HepG2 (cell line): ENCODE measurements at regions not wholly inside any gene's neighbourhood (a gene's known extent, or its start where the extent isn't known, plus 50 kb on each side); places are given as distances from the start of the nearest gene placed in this dataset.

Experiments
- ATAC-seq: fragments of 200-7000 bp; cut with Tn5 transposase; 3 replicates; pipeline ENCODE4 v1.9.1; 2020; ENCODE audit warnings: mild to moderate bottlenecking, moderate library complexity
- BruUV-seq: library from RNA; stranded (reverse); fragments of 400-500 nt; replicated peaks from 2 replicates; lab custom pipeline; 2021; lab: Mats Ljungman, UMichigan
- CTCF ChIA-PET: fragments of 300-600 bp; formaldehyde crosslinking; extraction: SDS; loops from one replicate; lab custom pipeline; 2021; ENCODE audit warnings: low total read pairs, inconsistent platforms, low intra/inter-chr PET ratio; lab: Yijun Ruan, JAX
- POLR2A ChIA-PET: fragments of 350-600 bp; sonication (Branson Sonifier 250); formaldehyde crosslinking; loops from one replicate; lab custom pipeline; 2020; ENCODE audit warnings: antibody characterized with exemption, inconsistent platforms; lab: Yijun Ruan, JAX
- DNase-seq: peaks from one replicate; pipeline ENCODE4 v3.0.0-alpha.2; 2015; ENCODE audit warnings: low spot score
- FAIRE-seq: peaks from 3 replicates; lab custom pipeline; 2011; peaks lifted over from hg19 to GRCh38; lab: Jason Lieb, UNC
- H2AFZ ChIP-seq: one replicate; pipeline ENCODE4 v1.6.1; 2011; ENCODE audit warnings: low read length, inconsistent platforms
- H3K27ac ChIP-seq: fragments of 300-600 bp; 3 replicates; pipeline ENCODE4 v1.8.0; 2011; ENCODE audit warnings: mixed run types, mild to moderate bottlenecking, mixed read lengths, low read length, inconsistent platforms; ENCODE audit not compliant: insufficient read depth; ENCODE audit errors: extremely low read length
- H3K27me3 ChIP-seq, 2 experiments: fragments of 200-600 bp in 1 of 2; 2 replicates in 1 of 2; 3 replicates in 1 of 2; pipeline versions ENCODE4 v1.6.0 to v1.8.0; 2011; ENCODE audit warnings: low read length in 2 of 2, mild to moderate bottlenecking in 2 of 2, moderate library complexity in 2 of 2, inconsistent platforms in 1 of 2; ENCODE audit not compliant: insufficient read depth in 2 of 2, control insufficient read depth in 1 of 2
- H3K36me3 ChIP-seq, 2 experiments: fragments of 200-600 bp in 1 of 2; replicated peaks in 1 of 2; 2 replicates in 1 of 2; 3 replicates in 1 of 2; pipeline versions ENCODE4 v1.5.1 to v1.8.0; 2011; ENCODE audit warnings: low read length in 2 of 2, inconsistent platforms in 1 of 2; ENCODE audit not compliant: insufficient read depth in 2 of 2, control insufficient read depth in 1 of 2
- H3K4me1 ChIP-seq: 2 replicates; pipeline ENCODE4 v1.5.1; 2012; ENCODE audit warnings: low read length, inconsistent platforms; ENCODE audit not compliant: insufficient read depth
- H3K4me2 ChIP-seq: 2 replicates; pipeline ENCODE4 v1.6.0; 2011; ENCODE audit warnings: low read depth, low read length, inconsistent platforms
- H3K4me3 ChIP-seq, 3 experiments: fragments of 200-600 bp in 1 of 3; sonication (generic), shearing (Covaris generic) in 1 of 3; replicated peaks in 1 of 3; 2 replicates each; pipeline ENCODE4 v1.5.1; 2011 to 2016; ENCODE audit warnings: low read length in 3 of 3, inconsistent platforms in 2 of 3, low read depth in 2 of 3, mild to moderate bottlenecking in 2 of 3, control low read depth in 1 of 3, mixed read lengths in 1 of 3; ENCODE audit not compliant: insufficient read depth in 1 of 3
- H3K79me2 ChIP-seq: one replicate; pipeline ENCODE4 v1.6.1; 2011; ENCODE audit warnings: low read length, inconsistent platforms; ENCODE audit not compliant: insufficient read depth
- H3K9ac ChIP-seq: 2 replicates; pipeline ENCODE4 v1.6.0; 2011; ENCODE audit warnings: mild to moderate bottlenecking, low read depth, low read length, inconsistent platforms; ENCODE audit not compliant: insufficient read depth
- H3K9me3 ChIP-seq: 2 replicates; pipeline ENCODE4 v1.5.1; 2012; ENCODE audit warnings: mild to moderate bottlenecking, low read length
- H4K20me1 ChIP-seq: 2 replicates; pipeline ENCODE4 v1.6.0; 2011; ENCODE audit warnings: inconsistent platforms, mild to moderate bottlenecking, low read length, moderate library complexity; ENCODE audit not compliant: insufficient read depth
- AGO1 ChIP-seq: fragments of 200-400 bp; formaldehyde crosslinking; IDR thresholded peaks from 2 replicates; pipeline ENCODE4 v1.6.1; 2017; ENCODE audit warnings: mild to moderate bottlenecking, low read depth, low read length, moderate library complexity; ENCODE audit not compliant: poor library complexity, severe bottlenecking
- GFI1 ChIP-seq: sonication (generic); formaldehyde crosslinking; IDR thresholded peaks from 2 replicates; pipeline ENCODE4 v1.5.0; 2020; ENCODE audit warnings: missing genetic modification reagents, mild to moderate bottlenecking, borderline replicate concordance
- KLF15 ChIP-seq: sonication (generic); formaldehyde crosslinking; IDR thresholded peaks from 2 replicates; pipeline ENCODE4 v1.8.1; 2023; ENCODE audit warnings: borderline replicate concordance, mild to moderate bottlenecking, inconsistent platforms, missing genetic modification reagents, mixed read lengths
- NAIF1 ChIP-seq: sonication (generic); formaldehyde crosslinking; IDR thresholded peaks from 2 replicates; pipeline ENCODE4 v1.5.0; 2020; ENCODE audit warnings: mild to moderate bottlenecking, missing genetic modification reagents, borderline replicate concordance
- NBN ChIP-seq: fragments of 450-650 bp; conservative IDR thresholded peaks from 2 replicates; pipeline ENCODE4 v1.6.1; 2017
- SKI ChIP-seq: fragments of 450-650 bp; IDR thresholded peaks from one replicate; pipeline ENCODE4 v1.6.1; 2018; ENCODE audit warnings: mild to moderate bottlenecking; ENCODE audit not compliant: partially characterized antibody
- TGIF2 ChIP-seq: IDR thresholded peaks from 2 replicates; pipeline ENCODE4 v1.6.1; 2016; ENCODE audit warnings: control low read depth, missing compliant biosample characterization
- YEATS2 ChIP-seq: sonication (generic); formaldehyde crosslinking; IDR thresholded peaks from 2 replicates; pipeline ENCODE4 v1.4.0; 2020; ENCODE audit warnings: missing genetic modification reagents, borderline replicate concordance
- ZNF543 ChIP-seq: sonication (generic); formaldehyde crosslinking; IDR thresholded peaks from 2 replicates; pipeline ENCODE4 v1.4.0; 2020; ENCODE audit warnings: mild to moderate bottlenecking, missing genetic modification reagents
- ZNF652 ChIP-seq: IDR thresholded peaks from 2 replicates; pipeline ENCODE4 v1.6.1; 2016; ENCODE audit warnings: low read depth, borderline replicate concordance
- ZNF788 ChIP-seq: sonication (generic); formaldehyde crosslinking; IDR thresholded peaks from 2 replicates; pipeline ENCODE4 v1.5.0; 2020; ENCODE audit warnings: mild to moderate bottlenecking, missing genetic modification reagents, borderline replicate concordance
- WGBS: methylation state at CpG from one replicate; pipeline ENCODE4 v1.1.6; 2017; ENCODE audit warnings: low lambda C conversion rate; 5-methylcytosine and 5-hydroxymethylcytosine counted together
- in situ Hi-C: cut with HindIII; loops from 2 replicates; pipeline ENCODE4 v1.10.0; 2017; ENCODE audit warnings: low pct_unique_long_range_greater_than_20kb; ENCODE audit not compliant: extremely low pct_ligation_motif_present
- intact Hi-C: fragments of 100-400 bp; cut with micrococcal nuclease; formaldehyde crosslinking; loops from one replicate; pipeline ENCODE4 v1.10.0; 2022; ENCODE audit not compliant: unreplicated experiment
- TF ChIP-seq, protein P1 (sequence below): sonication (generic); formaldehyde crosslinking; IDR thresholded peaks from 2 replicates; pipeline ENCODE4 v1.5.1; 2020; ENCODE audit warnings: missing genetic modification reagents, mild to moderate bottlenecking, borderline replicate concordance
- TF ChIP-seq, protein P2 (sequence below): sonication (generic); formaldehyde crosslinking; IDR thresholded peaks from 2 replicates; pipeline ENCODE4 v1.8.1; 2023; ENCODE audit warnings: mild to moderate bottlenecking, inconsistent platforms, moderate library complexity, missing genetic modification reagents, borderline replicate concordance

DNA sequence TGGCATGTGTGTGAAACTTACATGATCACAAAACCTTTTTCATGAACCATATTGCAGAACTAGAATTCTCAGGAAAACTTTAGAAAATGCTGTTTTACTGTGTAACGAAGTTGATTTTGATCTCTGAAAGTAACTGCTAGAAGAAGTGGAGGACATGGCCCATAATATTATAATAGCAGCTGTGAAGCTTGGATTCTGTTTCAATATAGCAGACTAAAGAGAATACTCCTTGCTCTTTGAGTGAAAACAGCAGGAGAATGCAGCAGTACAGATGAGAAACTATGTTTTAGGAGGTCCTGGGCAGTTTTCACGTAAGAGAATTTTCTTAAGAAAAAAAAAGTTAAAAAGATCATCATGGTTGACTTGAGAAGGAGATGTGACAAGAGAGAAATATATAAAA lies 76.7 kb upstream of the POU2AF2 start (continued):
- TF ChIP-seq ZNF652 (CRISPR knock-in tag) (no peak), KLF15 (CRISPR knock-in tag) (no peak), YEATS2 (CRISPR knock-in tag) (no peak)
- TF ChIP-seq, protein P1, sequence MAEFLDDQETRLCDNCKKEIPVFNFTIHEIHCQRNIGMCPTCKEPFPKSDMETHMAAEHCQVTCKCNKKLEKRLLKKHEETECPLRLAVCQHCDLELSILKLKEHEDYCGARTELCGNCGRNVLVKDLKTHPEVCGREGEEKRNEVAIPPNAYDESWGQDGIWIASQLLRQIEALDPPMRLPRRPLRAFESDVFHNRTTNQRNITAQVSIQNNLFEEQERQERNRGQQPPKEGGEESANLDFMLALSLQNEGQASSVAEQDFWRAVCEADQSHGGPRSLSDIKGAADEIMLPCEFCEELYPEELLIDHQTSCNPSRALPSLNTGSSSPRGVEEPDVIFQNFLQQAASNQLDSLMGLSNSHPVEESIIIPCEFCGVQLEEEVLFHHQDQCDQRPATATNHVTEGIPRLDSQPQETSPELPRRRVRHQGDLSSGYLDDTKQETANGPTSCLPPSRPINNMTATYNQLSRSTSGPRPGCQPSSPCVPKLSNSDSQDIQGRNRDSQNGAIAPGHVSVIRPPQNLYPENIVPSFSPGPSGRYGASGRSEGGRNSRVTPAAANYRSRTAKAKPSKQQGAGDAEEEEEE (CRISPR knock-in tag): no peak

DNA sequence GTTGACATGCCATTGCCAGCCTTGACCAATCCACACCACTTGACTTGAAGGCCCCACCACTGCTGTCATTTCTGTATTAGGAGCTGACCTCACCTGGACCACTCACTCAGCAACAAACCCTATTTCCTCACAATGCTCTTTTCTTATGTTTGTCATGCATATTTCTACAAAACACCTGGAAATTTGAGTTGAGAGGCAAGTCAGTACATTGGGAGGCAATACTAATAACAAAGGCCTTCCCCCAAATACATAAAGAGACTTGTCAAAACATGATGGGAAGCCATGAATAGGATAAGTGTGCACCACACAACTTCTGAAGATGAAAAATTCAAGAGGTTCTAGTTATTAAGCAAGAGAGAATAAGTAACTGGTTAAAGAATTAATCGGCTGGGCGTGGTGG lies 77.9 kb upstream of the POU2AF2 start:
- H2AFZ ChIP-seq: no peak overlapping the region
- intact Hi-C loops: no loop called here
- TF ChIP-seq NBN: no peak
- no peak for TF ChIP-seq SKI
- no peak for TF ChIP-seq ZNF543 (CRISPR knock-in tag)
- TF ChIP-seq, protein P2, sequence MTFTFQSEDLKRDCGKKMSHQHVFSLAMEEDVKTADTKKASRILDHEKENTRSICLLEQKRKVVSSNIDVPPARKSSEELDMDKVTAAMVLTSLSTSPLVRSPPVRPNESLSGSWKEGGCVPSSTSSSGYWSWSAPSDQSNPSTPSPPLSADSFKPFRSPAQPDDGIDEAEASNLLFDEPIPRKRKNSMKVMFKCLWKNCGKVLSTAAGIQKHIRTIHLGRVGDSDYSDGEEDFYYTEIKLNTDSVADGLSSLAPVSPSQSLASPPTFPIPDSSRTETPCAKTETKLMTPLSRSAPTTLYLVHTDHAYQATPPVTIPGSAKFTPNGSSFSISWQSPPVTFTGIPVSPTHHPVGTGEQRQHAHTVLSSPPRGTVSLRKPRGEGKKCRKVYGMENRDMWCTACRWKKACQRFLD: no peak
- no peak for TF ChIP-seq NAIF1 (CRISPR knock-in tag)
- no peak for TF ChIP-seq TGIF2
- TF ChIP-seq ZNF788 (CRISPR knock-in tag): no peak
- TF ChIP-seq AGO1: no peak
- TF ChIP-seq GFI1: no peak
- TF ChIP-seq, all 625 proteins: peak for 0
- ATAC-seq (no peak), DNase-seq (no peak), FAIRE-seq (no peak)
- Histone ChIP-seq H3K4me1 (no peaks in the 10 kb centered on the region), H3K4me2 (no peak overlapping the region), H3K27me3 (peaks cover 0 to 12% of the 10 kb centered on the region in 2 experiments; a peak in 2 of 5 replicates), H3K9me3 (no peaks in the 10 kb centered on the region), H3K27ac (no peak overlapping the region), H3K36me3 (no peaks in the 10 kb centered on the region), H3K9ac (no peak overlapping the region), H3K79me2 (no peaks in the 10 kb centered on the region), H3K4me3 (no peak overlapping the region), H4K20me1 (no peaks in the 10 kb centered on the region)
- ChIA-PET POLR2A (no interaction called here), CTCF (no interaction called here)
- no TSS peak for BruUV-seq
- in situ Hi-C loops: no loop called here
- WGBS: 47% methylated on average over 2 of the region's 2 CpGs
